H1 (cell line): ENCODE measurements at regions not wholly inside any gene's neighbourhood (a gene's known extent, or its start where the extent isn't known, plus 50 kb on each side); places are given as distances from the start of the nearest gene placed in this dataset.

ENCODE experiments used
- CHD7 ChIP-seq: fragments of 300-600 bp; sonication (generic); IDR thresholded peaks from 2 replicates; pipeline ENCODE4 v1.7.1; 2012; ENCODE audit warnings: low read length, moderate library complexity, mild to moderate bottlenecking, inconsistent platforms; ENCODE audit not compliant: insufficient replicate concordance

- TF ChIP-seq CHD7, result peak; percentile 99
- TF ChIP-seq, all 59 proteins: peak for 2
Observed at GRCh38 chr11:130600139-130600538, 151.7 kb downstream of the ADAMTS15 start (continued).
